K562 (cell line): ENCODE measurements at regions not wholly inside any gene's neighbourhood (a gene's known extent, or its start where the extent isn't known, plus 50 kb on each side); places are given as distances from the start of the nearest gene placed in this dataset.
A peak's percentile ranks its signal among the peaks of the same experiment; 100 is the strongest.

Source experiments
- ATAC-seq: fragments of 200-7000 bp; cut with Tn5 transposase; 3 replicates; pipeline ENCODE4 v1.9.1; 2020; ENCODE audit warnings: moderate library complexity
- BruUV-seq: library from RNA; stranded (reverse); fragments of 400-500 nt; replicated peaks from 2 replicates; lab custom pipeline; 2021; lab: Mats Ljungman, UMichigan
- CTCF ChIA-PET: fragments of 300-600 bp; formaldehyde crosslinking; extraction: SDS; loops from one replicate; lab custom pipeline; 2021; ENCODE audit warnings: low intra/inter-chr PET ratio; lab: Yijun Ruan, JAX
- POLR2A ChIA-PET: fragments of 300-600, 350-650 bp; sonication (Branson Sonifier 250); formaldehyde crosslinking; extraction: SDS; loops from one replicate; lab custom pipeline; 2021; ENCODE audit warnings: antibody characterized with exemption, inconsistent platforms; lab: Yijun Ruan, JAX
- DNase-seq, 4 experiments: peaks; one replicate each; pipeline versions ENCODE4 v3.0.0 to v3.0.0-alpha.2; 2011 to 2018; ENCODE audit warnings: low spot score in 3 of 4, mixed read lengths in 3 of 4; ENCODE audit errors: extremely low read depth in 1 of 4
- FAIRE-seq: peaks from 2 replicates; lab custom pipeline; 2011; peaks lifted over from hg19 to GRCh38; lab: Jason Lieb, UNC
- H2AFZ ChIP-seq: 2 replicates; pipeline ENCODE4 v1.6.0; 2011; ENCODE audit warnings: low read depth, low read length, control low read depth, inconsistent platforms
- H3K27ac ChIP-seq: fragments of 200-600 bp; 3 replicates; pipeline ENCODE4 v1.8.0; 2011; ENCODE audit warnings: low read depth, mild to moderate bottlenecking, control low read depth, inconsistent platforms, low read length, moderate library complexity, mixed read lengths; ENCODE audit errors: extremely low read depth
- H3K27me3 ChIP-seq, 2 experiments: fragments of 300-600 bp in 1 of 2; 2 replicates in 1 of 2; 3 replicates in 1 of 2; pipeline versions ENCODE4 v1.6.0 to v1.8.0; 2011; ENCODE audit warnings: inconsistent platforms in 2 of 2, low read length in 2 of 2, mild to moderate bottlenecking in 1 of 2, mixed read lengths in 1 of 2, moderate library complexity in 1 of 2; ENCODE audit not compliant: control insufficient read depth in 2 of 2, insufficient read depth in 2 of 2
- H3K36me3 ChIP-seq: fragments of 300-600 bp; 3 replicates; pipeline ENCODE4 v1.8.0; 2011; ENCODE audit warnings: mild to moderate bottlenecking, low read length, inconsistent platforms; ENCODE audit not compliant: control insufficient read depth, insufficient read depth
- H3K4me1 ChIP-seq, 2 experiments: fragments of 200-600 bp in 1 of 2; replicated peaks in 1 of 2; 2 replicates in 1 of 2; 3 replicates in 1 of 2; pipeline versions ENCODE4 v1.5.1 to v1.8.0; 2011; ENCODE audit warnings: inconsistent platforms in 2 of 2, low read length in 2 of 2, mild to moderate bottlenecking in 1 of 2, mixed read lengths in 1 of 2, moderate library complexity in 1 of 2; ENCODE audit not compliant: control insufficient read depth in 2 of 2, insufficient read depth in 2 of 2
- H3K4me2 ChIP-seq: 2 replicates; pipeline ENCODE4 v1.6.1; 2011; ENCODE audit warnings: low read length, control low read depth, inconsistent platforms, mixed read lengths; ENCODE audit not compliant: insufficient read depth
- H3K4me3 ChIP-seq: fragments of 200-600 bp; sonication (generic), shearing (Covaris generic); 2 replicates; pipeline ENCODE4 v1.5.1; 2016; ENCODE audit warnings: control low read depth, inconsistent platforms
- H3K79me2 ChIP-seq: fragments of 200-600 bp; 3 replicates; pipeline ENCODE4 v1.8.0; 2011; ENCODE audit warnings: low read length, inconsistent platforms; ENCODE audit not compliant: control insufficient read depth, insufficient read depth
- H3K9ac ChIP-seq, 2 experiments: 2 replicates each; pipeline versions ENCODE4 v1.6.0 to v1.6.1; 2011; ENCODE audit warnings: low read depth in 2 of 2, low read length in 2 of 2, control low read depth in 1 of 2, inconsistent platforms in 1 of 2, mild to moderate bottlenecking in 1 of 2, mixed read lengths in 1 of 2; ENCODE audit not compliant: insufficient read depth in 1 of 2
- H3K9me1 ChIP-seq: one replicate; pipeline ENCODE4 v1.6.0; 2011; ENCODE audit warnings: inconsistent platforms, mild to moderate bottlenecking, low read length, moderate library complexity; ENCODE audit not compliant: control insufficient read depth, insufficient read depth
- H3K9me3 ChIP-seq: replicated peaks from 2 replicates; pipeline ENCODE4 v1.5.1; 2011; ENCODE audit warnings: low read depth, low read length, inconsistent platforms; ENCODE audit not compliant: control insufficient read depth, insufficient read depth
- H4K20me1 ChIP-seq: replicated peaks from 2 replicates; pipeline ENCODE4 v1.6.1; 2011; ENCODE audit warnings: low read length, inconsistent platforms, mixed read lengths; ENCODE audit not compliant: control insufficient read depth, insufficient read depth
- GATAD2B ChIP-seq: fragments of 450-650 bp; IDR thresholded peaks from 2 replicates; pipeline ENCODE4 v1.6.1; 2017; ENCODE audit warnings: mild to moderate bottlenecking, borderline replicate concordance
- RAD21 ChIP-seq, 2 experiments: fragments of 250-450 bp in 1 of 2; fragments of 450-650 bp in 1 of 2; sonication (Bioruptor Pico) in 1 of 2; formaldehyde crosslinking in 1 of 2; IDR thresholded peaks in 1 of 2; conservative IDR thresholded peaks in 1 of 2; 2 replicates each; pipeline versions ENCODE4 v1.4.0 to v1.8.0; 2020 to 2022; ENCODE audit warnings: mild to moderate bottlenecking in 2 of 2, moderate library complexity in 1 of 2
- in situ Hi-C: fragments of 300-500 bp; cut with MboI; formaldehyde crosslinking; loops from 4 replicates; pipeline ENCODE4 v1.15.0; 2018; ENCODE audit warnings: inconsistent platforms, mixed read lengths
- intact Hi-C: fragments of 100-400 bp; cut with micrococcal nuclease; formaldehyde crosslinking; loops from 2 replicates; pipeline ENCODE4 v1.14.2; 2022
- TF ChIP-seq, protein P1 (sequence below), 3 experiments: IDR thresholded peaks in 2 of 3; conservative IDR thresholded peaks in 1 of 3; 2 replicates each; pipeline ENCODE4 v1.5.1; 2011 to 2012; ENCODE audit warnings: low read length in 3 of 3, mild to moderate bottlenecking in 3 of 3, control low read depth in 2 of 3, improper control_type of control experiment in 1 of 3, inconsistent platforms in 1 of 3, low read depth in 1 of 3, mixed read lengths in 1 of 3, moderate library complexity in 1 of 3; ENCODE audit not compliant: insufficient read depth in 2 of 3

DNA sequence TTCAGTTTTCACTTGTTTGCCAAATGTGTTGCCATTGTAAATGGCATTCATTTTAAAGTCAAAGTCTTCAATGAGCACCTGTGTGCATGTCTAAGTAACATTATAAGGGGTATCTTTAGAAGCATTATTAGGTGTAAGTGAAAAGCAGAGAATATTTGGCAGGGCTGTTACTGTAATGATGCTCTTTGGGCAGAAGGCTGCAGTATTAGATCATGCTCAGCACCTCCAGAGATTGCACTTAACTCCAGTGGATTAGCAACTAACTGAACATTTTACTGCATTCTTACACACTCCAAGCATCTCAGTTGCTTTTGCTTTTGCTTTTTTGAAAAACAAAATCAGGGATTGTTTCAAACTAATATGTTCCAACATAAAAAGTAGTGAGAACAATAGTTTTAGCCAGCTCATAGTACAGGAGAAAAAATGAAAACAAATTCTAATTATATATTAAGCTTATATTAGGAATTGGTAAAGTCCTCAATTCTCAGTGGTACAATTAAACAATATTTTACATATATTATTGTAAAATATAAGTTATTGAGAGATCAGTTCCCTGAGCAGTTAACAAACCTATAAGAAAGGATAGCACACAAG, 1740.9 kb upstream of the CDH9 start:
- ATAC-seq (no peak), DNase-seq (peak in 1 of 4 experiments; percentile 2), FAIRE-seq (no peak)
- no peak overlapping the region for H2AFZ ChIP-seq
- no peak overlapping the region for H3K9ac ChIP-seq
- H3K4me1 ChIP-seq = no peaks in the 10 kb centered on the region
- no peaks in the 10 kb centered on the region for H3K36me3 ChIP-seq
- H3K9me1 ChIP-seq = no peaks in the 10 kb centered on the region
- H4K20me1 ChIP-seq = no peaks in the 10 kb centered on the region
- TF ChIP-seq, protein P1, sequence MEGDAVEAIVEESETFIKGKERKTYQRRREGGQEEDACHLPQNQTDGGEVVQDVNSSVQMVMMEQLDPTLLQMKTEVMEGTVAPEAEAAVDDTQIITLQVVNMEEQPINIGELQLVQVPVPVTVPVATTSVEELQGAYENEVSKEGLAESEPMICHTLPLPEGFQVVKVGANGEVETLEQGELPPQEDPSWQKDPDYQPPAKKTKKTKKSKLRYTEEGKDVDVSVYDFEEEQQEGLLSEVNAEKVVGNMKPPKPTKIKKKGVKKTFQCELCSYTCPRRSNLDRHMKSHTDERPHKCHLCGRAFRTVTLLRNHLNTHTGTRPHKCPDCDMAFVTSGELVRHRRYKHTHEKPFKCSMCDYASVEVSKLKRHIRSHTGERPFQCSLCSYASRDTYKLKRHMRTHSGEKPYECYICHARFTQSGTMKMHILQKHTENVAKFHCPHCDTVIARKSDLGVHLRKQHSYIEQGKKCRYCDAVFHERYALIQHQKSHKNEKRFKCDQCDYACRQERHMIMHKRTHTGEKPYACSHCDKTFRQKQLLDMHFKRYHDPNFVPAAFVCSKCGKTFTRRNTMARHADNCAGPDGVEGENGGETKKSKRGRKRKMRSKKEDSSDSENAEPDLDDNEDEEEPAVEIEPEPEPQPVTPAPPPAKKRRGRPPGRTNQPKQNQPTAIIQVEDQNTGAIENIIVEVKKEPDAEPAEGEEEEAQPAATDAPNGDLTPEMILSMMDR (IDR thresholded peaks at IDR 0.05 in 2 of 3, conservative IDR thresholded peaks at IDR 0.05 in 1 of 3; ENCODE audit: insufficient read depth in 2 of 3, low read depth in 1 of 3, low read length in 3 of 3) = peak in 2 of 3 experiments; percentile 25; a peak in 2 of 6 replicates
- TF ChIP-seq RAD21 (CRISPR knock-in tag; conservative IDR thresholded peaks at IDR 0.05 in 1 of 2, IDR thresholded peaks at IDR 0.05 in 1 of 2) (peak; percentile 26 to 58; a peak in 3 of 4 replicates), GATAD2B (no peak)
- intact Hi-C loops (no loop called here), in situ Hi-C loops (no loop called here)
- no peak overlapping the region for H3K27ac ChIP-seq
- H3K27me3 ChIP-seq = no peaks in the 10 kb centered on the region
- no peak overlapping the region for H3K4me3 ChIP-seq
- H3K79me2 ChIP-seq = no peaks in the 10 kb centered on the region
- no peaks in the 10 kb centered on the region for H3K9me3 ChIP-seq
- BruUV-seq = no TSS peak
- ChIA-PET CTCF (no interaction called here), POLR2A (no interaction called here)
- H3K4me2 ChIP-seq = no peak overlapping the region
